CD4-positive, alpha-beta T cell treated with Interleukin-2 at 100 ng/mL for 4 hours (primary cell): ENCODE measurements at regions not wholly inside any gene's neighbourhood (a gene's known extent, or its start where the extent isn't known, plus 50 kb on each side); places are given as distances from the start of the nearest gene placed in this dataset.
"Not testable (repeated sequence)": the region's sequence is repeated elsewhere in the genome, so short reads cannot be mapped to it uniquely, and the experiment has no call there.

Source experiments
- DNase-seq: peaks from one replicate; pipeline ENCODE4 v3.0.0-alpha.2; 2020; ENCODE audit warnings: low spot score

DNA sequence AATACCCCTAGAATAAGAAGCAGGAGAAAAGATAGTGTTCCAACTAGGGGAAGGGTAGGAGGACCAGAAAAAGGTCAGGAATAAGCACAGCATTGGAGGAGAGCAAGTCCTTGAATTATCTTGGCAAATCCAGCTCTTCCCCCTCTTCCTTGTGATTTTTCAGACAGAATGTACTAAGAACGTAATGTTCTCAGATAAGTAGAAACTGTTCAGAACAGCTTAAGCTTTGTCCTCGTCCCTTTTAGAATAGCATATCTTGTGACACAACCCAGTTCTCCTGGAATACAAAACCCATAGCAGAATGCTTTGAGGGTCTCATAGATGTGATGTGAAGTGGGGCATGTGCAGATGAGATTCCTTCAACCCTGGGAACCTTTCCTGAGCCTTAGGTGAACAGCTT is 97.4 kb downstream of the EMB start:
- DNase-seq: no peak

DNA sequence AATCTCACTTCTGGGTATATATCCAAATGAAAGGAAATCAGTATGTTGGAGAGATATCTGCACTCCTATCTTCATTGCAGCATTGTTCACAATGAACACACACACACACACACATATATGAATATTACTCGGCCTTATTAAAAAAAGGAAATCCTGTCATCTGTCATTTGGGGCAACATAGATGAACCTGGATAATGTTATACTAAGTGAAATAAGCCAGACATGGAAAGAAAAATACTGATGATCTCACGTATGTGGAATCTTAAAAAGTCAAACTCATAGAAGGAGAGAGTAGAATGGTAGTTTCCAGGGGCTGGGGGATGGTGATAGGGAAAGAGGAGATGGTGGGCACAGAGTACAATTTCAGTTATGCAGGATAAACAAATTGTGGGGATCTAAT is 100.3 kb downstream of the EMB start:
- DNase-seq: no peak

DNA sequence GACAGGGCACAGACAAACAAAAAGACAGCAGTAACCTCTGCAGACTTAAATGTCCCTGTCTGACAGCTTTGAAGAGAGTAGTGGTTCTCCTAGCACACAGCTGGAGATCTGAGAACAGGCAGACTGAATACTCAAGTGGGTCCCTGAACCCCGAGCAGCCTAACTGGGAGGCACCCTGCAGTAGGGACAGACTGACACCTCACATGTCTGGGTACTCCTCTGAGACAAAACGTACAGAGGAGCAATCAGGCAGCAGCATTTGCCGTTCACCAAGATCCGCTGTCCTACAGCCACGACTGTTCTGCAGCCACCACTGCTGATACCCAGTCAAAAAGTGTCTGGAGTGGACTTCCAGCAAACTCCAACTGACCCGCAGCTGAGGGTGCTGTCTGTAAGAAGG is 110.5 kb downstream of the EMB start:
- DNase-seq: not testable (repeated sequence)

DNA sequence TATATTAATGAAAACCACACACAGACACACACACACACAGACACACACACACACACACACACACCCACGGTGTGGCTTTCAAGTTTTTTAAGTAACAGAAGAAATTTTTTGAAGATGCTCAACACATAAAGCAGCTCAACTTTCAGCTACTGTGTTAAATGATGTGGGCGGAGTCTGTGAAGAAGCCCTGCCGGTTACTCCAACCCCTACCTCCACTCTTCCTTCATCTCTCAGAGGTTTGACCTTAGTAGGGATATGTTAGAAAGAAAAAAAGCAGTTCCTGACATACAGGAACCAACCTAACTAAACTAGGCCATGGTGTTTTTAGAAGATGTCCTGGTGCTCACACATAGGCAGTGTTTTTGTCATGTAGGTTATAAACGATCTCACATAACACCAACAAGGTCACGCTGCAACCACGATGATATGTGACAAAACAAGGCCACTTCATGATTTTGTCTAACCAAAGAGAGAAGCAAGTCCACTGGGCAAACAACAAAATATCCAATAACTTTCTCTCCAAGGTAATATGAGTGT is 112.8 kb downstream of the EMB start:
- peak; percentile 11 for DNase-seq

DNA sequence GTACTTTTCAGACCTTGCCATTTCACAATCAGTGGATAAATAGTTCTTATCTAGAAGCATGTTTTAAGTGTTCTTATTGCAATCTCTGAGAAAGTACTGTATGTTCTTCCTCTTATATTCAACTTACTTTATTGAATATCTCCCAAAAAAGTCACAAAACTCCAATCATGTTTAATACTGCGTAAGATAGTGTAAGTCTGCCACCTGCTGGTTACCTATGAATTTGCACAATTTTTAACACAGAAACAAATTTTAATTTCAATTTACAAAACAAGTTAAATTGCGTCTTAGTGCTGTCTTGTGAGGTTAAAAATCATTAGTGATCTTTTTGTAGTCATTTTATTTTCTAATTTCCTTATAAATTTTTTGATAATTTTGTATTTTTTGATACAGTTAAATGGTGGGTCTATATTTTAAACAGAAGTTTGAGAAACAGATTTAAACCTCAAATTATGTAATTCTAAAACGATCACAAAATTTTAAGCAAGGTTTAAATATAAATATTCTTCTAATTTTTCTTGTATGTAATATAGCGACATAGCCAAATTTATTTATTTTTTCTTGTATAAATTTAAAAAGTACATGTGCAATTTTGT is 115.8 kb downstream of the EMB start:
- DNase-seq: peak; percentile 46

DNA sequence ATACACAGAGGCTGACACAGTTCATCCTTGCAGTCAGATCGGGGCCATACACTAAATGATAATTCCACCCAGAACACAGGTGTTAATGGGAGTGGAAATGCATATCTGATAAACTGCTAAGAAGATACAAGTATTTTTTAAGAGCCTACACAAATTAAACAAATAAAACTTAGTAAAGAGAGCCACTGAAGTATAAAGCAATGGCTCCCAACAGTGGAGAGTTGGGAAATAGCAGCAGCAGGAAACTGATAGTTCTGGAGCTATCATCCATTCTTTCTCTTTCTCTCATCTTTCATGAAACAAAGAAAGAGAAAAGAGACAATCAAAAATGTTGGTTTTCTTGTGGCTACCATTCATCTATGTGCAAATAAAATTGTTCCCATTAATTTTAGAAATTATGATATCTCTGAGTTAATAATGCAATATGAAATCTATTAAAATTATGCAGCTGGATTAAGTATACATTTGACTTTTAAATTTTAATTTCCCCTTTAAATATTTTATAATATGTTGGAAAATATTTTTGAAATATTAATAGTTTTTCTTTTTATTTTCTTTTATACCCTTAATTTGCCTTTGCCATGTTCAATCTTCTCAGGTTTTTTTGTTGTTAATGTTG is 120.8 kb downstream of the EMB start:
- no peak for DNase-seq

DNA sequence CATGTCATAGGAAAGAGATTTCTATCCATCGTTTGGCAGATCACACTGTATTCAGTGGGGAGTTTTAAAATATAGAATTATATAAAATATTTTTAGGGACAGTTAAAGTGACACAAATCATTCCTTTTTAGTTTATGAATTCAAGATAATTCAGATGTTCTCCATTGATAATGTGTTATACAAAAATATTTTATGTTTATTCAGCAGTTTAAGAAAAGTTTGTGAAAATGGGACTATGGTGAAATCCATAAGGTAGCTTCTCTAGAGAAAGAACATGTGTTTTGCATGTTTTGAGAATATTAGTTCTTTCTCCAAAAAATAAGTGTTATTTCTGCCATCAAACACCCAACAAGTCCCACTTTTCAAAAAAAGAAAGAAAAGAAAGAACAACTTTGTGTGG is 122.9 kb downstream of the EMB start:
- DNase-seq: no peak

DNA sequence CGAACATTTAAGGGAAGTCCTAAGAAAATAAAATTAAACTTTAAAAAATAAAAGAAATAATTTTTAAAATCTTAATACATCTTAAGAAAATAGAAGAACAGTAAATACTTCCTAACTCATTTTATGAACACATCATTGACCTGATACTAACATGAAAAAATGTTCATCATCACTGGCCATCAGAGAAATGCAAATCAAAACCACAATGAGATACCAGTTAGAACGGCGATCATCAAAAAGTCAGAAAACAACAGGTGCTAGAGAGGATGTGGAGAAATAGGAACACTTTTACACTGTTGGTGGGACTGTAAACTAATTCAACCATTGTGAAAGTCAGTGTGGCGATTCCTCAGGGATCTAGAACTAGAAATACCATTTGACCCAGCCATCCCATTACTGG is 134.6 kb downstream of the EMB start:
- not testable (repeated sequence) for DNase-seq

DNA sequence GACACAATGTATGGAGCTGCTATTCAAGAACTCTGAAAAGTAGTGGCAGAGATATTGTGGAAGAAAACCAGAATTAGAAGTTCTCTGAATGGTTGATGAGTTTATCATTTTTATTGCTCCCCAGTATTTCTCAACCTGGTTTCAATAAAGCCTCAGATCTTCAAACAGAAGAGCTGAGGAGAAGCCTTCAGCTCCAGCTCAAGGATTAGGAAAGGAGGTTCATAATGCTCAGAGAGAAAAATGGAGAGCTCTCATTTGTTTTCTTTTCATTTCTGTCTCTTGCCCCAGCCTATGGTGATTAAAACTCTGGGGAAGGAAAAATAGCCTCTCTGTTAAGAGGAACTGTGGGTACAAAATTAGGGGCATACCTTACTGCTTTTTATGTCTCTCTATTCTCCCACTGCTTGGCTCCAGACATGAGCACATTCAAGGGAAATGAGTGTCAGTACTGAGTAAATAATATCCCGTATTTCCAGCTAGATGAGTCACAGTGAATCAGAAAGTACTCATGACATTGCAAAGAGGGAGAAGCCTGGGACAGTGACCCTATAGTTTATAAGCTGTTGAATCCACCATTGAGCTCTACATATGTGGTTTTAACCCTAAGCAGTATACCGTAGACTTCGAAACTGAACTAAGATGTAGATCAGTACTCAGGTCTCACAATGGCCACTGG is 138.1 kb downstream of the EMB start:
- DNase-seq: no peak

DNA sequence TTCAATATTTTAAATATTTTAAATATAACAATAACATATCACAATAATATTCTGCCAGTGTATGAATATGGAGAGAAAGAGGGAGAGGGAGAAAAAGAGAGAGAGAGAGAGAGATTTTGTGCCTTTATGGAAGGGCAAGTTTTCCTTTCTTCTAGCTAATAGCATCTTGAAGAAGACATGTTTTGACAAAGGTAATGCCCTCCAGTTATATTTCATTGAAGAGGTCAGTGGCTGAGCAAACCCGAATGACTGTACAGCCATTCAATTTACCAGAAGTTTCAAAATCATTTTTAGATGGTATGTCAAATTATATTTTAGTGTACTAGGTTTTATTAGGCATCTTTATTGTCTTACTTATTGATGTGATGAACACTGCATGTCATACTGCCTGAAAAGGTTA is 139.3 kb downstream of the EMB start:
- no peak for DNase-seq

DNA sequence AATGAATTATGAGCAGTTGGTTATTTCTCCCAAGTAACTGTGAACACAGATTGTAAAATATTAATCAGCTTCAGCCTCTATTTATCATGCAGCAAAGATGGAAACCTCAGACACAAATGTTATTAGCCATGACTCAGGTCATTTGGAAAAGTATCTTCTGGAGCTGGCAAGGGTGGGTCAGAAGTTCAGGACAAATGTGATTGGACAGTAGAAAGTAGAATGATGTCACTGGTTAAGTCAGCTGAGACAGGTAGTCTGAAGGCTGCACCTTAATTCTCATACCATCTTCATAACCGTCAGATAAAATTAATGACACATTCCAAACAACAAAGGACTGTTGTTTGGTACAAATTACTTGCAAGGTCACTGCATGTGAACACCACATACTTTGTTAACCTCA is 140.2 kb downstream of the EMB start:
- DNase-seq: no peak

DNA sequence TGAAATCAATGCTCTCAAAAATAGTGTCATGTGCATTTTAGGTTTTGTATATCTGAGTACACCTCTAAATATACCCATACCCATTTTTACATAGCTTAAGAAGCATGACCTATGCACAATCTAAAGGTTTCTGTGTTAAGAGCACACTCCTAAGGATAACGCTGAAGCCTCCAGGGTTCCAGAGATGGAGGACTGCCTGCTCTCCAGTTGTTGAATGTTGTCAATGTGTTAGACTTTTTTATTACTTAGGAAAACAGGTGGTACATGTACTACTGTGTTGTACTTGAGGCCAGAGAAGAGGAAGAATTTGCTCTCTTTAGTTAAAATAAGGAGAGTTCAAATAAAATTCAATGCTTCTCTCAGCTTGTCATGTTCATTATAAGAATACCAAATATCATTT is 141.2 kb downstream of the EMB start:
- no peak for DNase-seq

DNA sequence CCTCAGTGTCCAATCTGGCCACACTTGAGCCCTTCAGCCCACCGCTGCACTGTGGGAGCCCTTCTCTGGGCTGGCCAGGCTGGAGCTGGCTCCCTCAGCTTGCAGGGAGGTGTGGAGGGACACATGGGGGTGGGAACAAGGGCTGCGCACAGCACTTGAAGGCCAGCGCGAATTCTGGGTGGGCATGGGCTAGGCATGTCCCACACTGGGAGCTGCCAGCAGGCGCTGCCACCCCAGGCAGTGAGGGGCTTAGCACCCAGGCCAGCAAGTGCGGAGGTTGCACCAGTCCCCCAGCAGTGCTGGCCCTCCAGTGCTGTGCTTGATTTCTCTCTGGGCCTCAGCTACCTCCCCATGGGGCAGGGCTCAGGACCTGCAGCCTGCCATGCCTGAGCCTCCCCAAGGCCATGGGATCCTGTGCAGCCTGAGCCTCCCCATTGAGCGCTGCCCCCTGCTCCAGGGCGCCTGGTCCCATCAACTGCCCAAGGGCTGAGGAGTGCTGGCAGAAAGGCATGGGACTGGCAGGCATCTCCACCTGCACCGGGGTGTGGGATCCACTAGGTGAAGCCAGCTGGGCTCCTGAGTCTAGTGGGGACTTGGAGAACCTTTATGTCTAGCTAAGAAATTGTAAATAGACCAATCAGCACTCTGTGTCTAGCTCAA is 148.2 kb downstream of the EMB start:
- no peak for DNase-seq

DNA sequence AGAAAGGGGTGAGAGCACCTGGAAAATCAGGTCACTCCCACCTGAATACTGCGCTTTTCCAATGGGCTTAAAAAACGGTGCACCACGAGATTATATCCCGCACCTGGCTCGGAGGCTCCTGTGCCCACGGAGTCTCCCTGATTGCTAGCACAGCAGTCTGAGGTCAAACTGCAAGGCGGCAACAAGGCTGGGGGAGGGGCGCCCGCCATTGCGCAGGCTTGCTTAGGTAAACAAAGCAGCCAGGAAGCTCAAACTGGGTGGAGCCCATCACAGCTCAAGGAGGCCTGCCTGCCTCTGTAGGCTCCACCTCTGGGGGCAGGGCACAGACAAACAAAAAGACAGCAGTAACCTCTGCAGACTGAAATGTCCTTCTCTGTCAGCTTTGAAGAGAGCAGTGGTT is 160.6 kb downstream of the EMB start:
- not testable (repeated sequence) for DNase-seq
